ENCODE measurements at regions not wholly inside any gene's neighbourhood (a gene's known extent, or its start where the extent isn't known, plus 50 kb on each side); places are given as distances from the start of the nearest gene placed in this dataset.

DNA sequence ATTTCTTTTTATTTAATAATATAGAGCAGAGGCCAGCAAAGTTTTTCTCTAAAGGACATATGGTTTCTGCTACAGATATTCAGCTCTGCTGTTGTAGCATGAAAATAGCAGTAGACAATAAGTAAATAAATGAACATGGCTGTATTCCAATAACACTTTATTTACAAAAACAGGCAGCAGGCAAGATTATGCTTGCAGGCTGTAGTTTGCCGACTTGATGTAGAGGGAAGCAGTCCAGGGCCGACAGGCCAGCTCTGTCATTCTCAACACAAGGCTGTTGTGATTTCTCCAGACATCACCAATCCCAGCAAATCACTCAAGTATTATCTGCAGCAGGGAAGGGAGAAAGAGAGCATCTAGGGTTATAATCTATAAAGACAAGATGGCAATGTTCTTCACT is 1062.5 kb upstream of the PCDH9 start:
- TF ChIP-seq FOXM1 (IDR thresholded peaks at IDR 0.05; ENCODE audit: borderline replicate concordance, low read depth) (no peak), TEAD4 (IDR thresholded peaks at IDR 0.05) (no peak), TCF12 (IDR thresholded peaks at IDR 0.05; ENCODE audit: low read depth) (no peak), CREB1 (IDR thresholded peaks at IDR 0.05; ENCODE audit: low read depth) (no peak), TAF1 (IDR thresholded peaks at IDR 0.05; ENCODE audit: low read depth) (no peak), ZBTB7A (IDR thresholded peaks at IDR 0.05; ENCODE audit: low read depth) (no peak), YY1 (IDR thresholded peaks at IDR 0.05; ENCODE audit: low read depth) (no peak)
- TF ChIP-seq, protein P1, sequence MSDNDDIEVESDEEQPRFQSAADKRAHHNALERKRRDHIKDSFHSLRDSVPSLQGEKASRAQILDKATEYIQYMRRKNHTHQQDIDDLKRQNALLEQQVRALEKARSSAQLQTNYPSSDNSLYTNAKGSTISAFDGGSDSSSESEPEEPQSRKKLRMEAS (IDR thresholded peaks at IDR 0.05): no peak

DNA sequence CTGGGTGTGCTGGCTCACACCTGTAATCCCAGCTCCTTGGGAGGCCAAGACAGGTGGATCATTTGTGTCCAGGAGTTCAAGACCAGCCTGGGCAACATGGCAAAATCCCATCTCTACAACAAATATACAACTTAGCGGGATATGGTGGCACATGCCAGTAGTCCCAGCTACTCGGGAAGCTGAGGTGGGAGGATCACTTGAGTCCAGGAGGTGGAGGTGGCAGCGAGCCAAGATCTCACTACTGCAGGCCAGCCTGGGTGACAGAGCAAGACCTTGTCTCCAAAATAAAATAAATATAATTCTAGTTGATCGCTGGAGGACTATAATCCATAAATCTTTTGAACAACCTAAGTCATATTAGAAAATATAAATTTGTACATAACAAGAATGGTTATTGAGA is 1061.5 kb upstream of the PCDH9 start:
- TF ChIP-seq, protein P2, sequence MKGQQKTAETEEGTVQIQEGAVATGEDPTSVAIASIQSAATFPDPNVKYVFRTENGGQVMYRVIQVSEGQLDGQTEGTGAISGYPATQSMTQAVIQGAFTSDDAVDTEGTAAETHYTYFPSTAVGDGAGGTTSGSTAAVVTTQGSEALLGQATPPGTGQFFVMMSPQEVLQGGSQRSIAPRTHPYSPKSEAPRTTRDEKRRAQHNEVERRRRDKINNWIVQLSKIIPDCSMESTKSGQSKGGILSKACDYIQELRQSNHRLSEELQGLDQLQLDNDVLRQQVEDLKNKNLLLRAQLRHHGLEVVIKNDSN (IDR thresholded peaks at IDR 0.05): no peak
- TF ChIP-seq RAD21 (IDR thresholded peaks at IDR 0.05; ENCODE audit: low read depth): no peak

DNA sequence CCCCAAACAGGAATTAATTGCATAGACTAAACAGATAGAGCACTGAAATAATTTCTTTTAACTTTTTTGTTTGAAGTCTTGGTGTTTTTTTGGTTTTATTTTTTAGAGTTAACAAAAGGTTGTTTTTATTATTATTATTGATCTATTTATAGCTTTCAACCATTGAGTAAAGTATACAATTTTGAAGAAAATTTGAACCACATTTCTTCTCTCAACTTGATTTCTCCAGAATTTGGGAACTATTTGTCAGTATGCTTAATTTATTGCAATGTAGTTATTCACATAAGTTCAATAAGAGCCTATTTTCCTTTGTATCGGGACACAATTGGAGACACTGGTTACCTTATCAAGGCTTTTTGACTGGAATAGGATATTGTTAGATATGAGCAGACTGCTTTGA is 1045.6 kb upstream of the PCDH9 start:
- TF ChIP-seq CEBPB (IDR thresholded peaks at IDR 0.05): no peak
- TF ChIP-seq, protein P1 (IDR thresholded peaks at IDR 0.05): no peak
- no peak for TF ChIP-seq TEAD4 (IDR thresholded peaks at IDR 0.05)
- TF ChIP-seq, protein P2 (IDR thresholded peaks at IDR 0.05): no peak
- TF ChIP-seq, protein P3, sequence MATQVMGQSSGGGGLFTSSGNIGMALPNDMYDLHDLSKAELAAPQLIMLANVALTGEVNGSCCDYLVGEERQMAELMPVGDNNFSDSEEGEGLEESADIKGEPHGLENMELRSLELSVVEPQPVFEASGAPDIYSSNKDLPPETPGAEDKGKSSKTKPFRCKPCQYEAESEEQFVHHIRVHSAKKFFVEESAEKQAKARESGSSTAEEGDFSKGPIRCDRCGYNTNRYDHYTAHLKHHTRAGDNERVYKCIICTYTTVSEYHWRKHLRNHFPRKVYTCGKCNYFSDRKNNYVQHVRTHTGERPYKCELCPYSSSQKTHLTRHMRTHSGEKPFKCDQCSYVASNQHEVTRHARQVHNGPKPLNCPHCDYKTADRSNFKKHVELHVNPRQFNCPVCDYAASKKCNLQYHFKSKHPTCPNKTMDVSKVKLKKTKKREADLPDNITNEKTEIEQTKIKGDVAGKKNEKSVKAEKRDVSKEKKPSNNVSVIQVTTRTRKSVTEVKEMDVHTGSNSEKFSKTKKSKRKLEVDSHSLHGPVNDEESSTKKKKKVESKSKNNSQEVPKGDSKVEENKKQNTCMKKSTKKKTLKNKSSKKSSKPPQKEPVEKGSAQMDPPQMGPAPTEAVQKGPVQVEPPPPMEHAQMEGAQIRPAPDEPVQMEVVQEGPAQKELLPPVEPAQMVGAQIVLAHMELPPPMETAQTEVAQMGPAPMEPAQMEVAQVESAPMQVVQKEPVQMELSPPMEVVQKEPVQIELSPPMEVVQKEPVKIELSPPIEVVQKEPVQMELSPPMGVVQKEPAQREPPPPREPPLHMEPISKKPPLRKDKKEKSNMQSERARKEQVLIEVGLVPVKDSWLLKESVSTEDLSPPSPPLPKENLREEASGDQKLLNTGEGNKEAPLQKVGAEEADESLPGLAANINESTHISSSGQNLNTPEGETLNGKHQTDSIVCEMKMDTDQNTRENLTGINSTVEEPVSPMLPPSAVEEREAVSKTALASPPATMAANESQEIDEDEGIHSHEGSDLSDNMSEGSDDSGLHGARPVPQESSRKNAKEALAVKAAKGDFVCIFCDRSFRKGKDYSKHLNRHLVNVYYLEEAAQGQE (IDR thresholded peaks at IDR 0.05; ENCODE audit: low read depth): no peak

DNA sequence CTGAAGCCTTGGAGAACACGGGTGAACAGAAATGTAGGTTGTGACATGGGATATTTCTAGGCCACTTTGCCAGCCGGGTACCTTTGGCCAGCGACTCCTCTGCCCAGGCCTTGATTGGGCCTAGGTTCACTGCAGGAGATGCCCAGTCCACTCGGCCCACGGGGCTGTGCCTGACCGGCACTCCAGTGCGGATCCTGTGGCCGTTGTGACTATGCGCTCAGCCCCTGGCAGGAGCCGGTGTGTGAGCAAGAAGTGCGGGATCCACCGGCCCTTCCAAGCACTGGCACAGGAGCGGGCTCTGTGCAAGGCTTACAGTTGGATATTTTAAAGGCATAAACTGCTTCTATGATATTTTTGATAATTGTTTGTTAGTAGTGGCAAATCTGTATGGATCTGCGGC is 1042.5 kb upstream of the PCDH9 start:
- TF ChIP-seq TAF1 (IDR thresholded peaks at IDR 0.05; ENCODE audit: low read depth) (no peak), FOXM1 (IDR thresholded peaks at IDR 0.05; ENCODE audit: borderline replicate concordance, low read depth) (no peak), EP300 (IDR thresholded peaks at IDR 0.05; ENCODE audit: borderline replicate concordance) (no peak), TCF12 (IDR thresholded peaks at IDR 0.05; ENCODE audit: low read depth) (no peak), RAD21 (IDR thresholded peaks at IDR 0.05; ENCODE audit: low read depth) (no peak), YY1 (IDR thresholded peaks at IDR 0.05; ENCODE audit: low read depth) (no peak), ZBTB7A (IDR thresholded peaks at IDR 0.05; ENCODE audit: low read depth) (no peak), CREB1 (IDR thresholded peaks at IDR 0.05; ENCODE audit: low read depth) (no peak), NFIC (IDR thresholded peaks at IDR 0.05) (no peak), CEBPB (IDR thresholded peaks at IDR 0.05) (no peak), EGR1 (IDR thresholded peaks at IDR 0.05) (no peak), TEAD4 (IDR thresholded peaks at IDR 0.05) (no peak)
- TF ChIP-seq, protein P2 (IDR thresholded peaks at IDR 0.05): no peak
- TF ChIP-seq, protein P1 (IDR thresholded peaks at IDR 0.05): no peak
- TF ChIP-seq, protein P3 (IDR thresholded peaks at IDR 0.05; ENCODE audit: low read depth): no peak

DNA sequence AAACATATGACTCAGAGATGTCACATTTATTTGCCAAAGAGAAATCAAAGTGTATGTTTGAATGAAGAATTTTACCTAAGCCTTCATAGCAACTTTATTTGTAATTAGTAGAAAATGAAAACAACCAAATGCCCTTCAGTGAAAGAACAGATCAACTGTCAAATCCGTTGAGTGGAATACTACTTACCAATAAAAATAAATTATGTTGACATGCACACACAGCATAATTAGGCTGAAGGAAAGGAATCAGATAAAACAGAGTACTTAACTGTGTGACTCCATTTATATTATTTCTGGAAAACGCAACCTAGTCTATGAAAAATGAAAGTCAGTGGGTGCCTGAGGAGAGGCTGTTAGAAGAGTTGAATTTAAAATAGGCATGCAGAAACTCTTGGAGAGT is 1034.6 kb upstream of the PCDH9 start:
- TF ChIP-seq, protein P3 (IDR thresholded peaks at IDR 0.05; ENCODE audit: low read depth): no peak
- no peak for TF ChIP-seq TEAD4 (IDR thresholded peaks at IDR 0.05)
- no peak for TF ChIP-seq CEBPB (IDR thresholded peaks at IDR 0.05)
- no peak for TF ChIP-seq EP300 (IDR thresholded peaks at IDR 0.05; ENCODE audit: borderline replicate concordance)
- TF ChIP-seq, protein P1 (IDR thresholded peaks at IDR 0.05): no peak
- TF ChIP-seq ZBTB7A (IDR thresholded peaks at IDR 0.05; ENCODE audit: low read depth): no peak
- TF ChIP-seq TAF1 (IDR thresholded peaks at IDR 0.05; ENCODE audit: low read depth): no peak
- TF ChIP-seq FOXM1 (IDR thresholded peaks at IDR 0.05; ENCODE audit: borderline replicate concordance, low read depth): no peak
- no peak for TF ChIP-seq TCF12 (IDR thresholded peaks at IDR 0.05; ENCODE audit: low read depth)
- TF ChIP-seq NFIC (IDR thresholded peaks at IDR 0.05): no peak
- no peak for TF ChIP-seq CREB1 (IDR thresholded peaks at IDR 0.05; ENCODE audit: low read depth)
- TF ChIP-seq, protein P2 (IDR thresholded peaks at IDR 0.05): no peak
- TF ChIP-seq EGR1 (IDR thresholded peaks at IDR 0.05): no peak
- no peak for TF ChIP-seq RAD21 (IDR thresholded peaks at IDR 0.05; ENCODE audit: low read depth)
